ENCODE measurements at regions not wholly inside any gene's neighbourhood (a gene's known extent, or its start where the extent isn't known, plus 50 kb on each side); places are given as distances from the start of the nearest gene placed in this dataset.

DNA sequence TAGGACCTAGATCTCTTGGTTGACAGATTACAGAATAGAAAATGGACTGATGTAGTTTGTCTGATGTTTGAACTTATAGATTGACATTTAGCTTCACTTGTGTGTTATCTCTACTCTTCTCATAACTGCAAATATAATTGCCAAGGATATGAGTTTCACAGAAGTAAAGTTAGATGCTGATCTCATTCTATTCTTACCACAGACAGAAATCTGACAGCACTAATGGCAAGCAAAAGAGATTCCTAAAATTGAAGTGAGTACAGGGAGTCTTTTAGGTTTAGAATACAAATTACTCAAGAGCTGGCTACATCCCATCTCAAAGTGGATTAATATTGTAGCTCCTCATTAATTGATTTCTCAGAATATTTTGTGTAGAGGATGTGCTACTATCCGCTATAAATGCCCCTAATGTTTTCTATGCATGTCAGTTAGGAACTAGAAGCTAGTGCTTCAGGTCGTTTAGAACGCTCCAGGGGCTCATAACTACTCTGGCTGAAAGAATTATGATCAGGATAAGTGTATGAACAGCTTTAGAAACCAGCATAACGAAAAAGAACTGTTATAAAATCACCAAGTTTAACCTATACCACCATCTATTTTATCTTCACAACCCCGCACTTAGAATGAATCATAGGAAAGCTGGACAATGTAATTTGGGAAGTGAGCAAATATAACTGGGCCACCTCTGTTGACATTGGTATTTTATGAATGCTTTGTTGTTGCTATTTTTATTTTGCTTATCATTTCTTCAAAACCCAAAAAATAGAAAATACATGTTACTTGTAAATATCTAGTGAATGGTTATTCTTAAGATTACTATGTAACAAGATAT lies 378.8 kb upstream of the REG3G start:
- Histone ChIP-seq H3K4me1 (ENCODE audit: control insufficient read depth, insufficient read depth, low read length) (no peaks in the 10 kb centered on the region), H3K4me3 (ENCODE audit: low read depth, low read length) (no peak overlapping the region), H3K27ac (ENCODE audit: extremely low read depth, low read depth, low read length) (no peak overlapping the region), H3K9me3 (ENCODE audit: control insufficient read depth, insufficient read depth, low read depth, low read length) (no peaks in the 10 kb centered on the region), H3K36me3 (ENCODE audit: control insufficient read depth in 2 of 2, insufficient read depth in 1 of 2, low read length in 2 of 2) (no peaks in the 10 kb centered on the region)
- no peak for TF ChIP-seq GLIS1 (tag by site-specific recombination; IDR thresholded peaks at IDR 0.05)
- POLR2A ChIA-PET, result no interaction called here
- CTCF ChIA-PET, result no interaction called here

DNA sequence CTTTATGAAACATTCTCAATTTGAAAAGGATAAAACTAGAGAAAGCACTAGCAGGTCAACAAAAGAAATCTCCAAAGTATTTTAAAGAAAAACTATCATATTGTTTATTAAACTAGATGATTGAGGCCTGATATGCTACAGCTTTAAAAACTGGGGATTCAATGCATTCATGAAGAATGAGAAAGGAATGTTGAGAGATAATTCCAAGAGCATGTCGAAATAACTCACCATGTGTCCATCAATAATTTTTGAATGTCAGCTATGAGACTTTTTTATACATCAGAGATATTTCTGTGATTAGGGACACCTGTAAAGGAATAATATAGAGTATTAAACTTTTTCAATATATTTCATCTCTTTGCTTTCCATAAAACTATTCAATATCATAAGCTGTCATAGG lies 376.9 kb upstream of the REG3G start:
- CTCF ChIA-PET, result no interaction called here
- no peak overlapping the region for H3K27ac ChIP-seq (ENCODE audit: extremely low read depth, low read depth, low read length)
- TF ChIP-seq ZNF629 (tag by site-specific recombination; IDR thresholded peaks at IDR 0.05) (no peak), ZNF843 (tag by site-specific recombination; IDR thresholded peaks at IDR 0.05) (no peak), ZIC2 (tag by site-specific recombination; IDR thresholded peaks at IDR 0.05) (no peak), SETDB1 (IDR thresholded peaks at IDR 0.05; ENCODE audit: insufficient read length, low read length) (no peak), ZNF561 (tag by site-specific recombination; IDR thresholded peaks at IDR 0.05; ENCODE audit: borderline replicate concordance) (no peak), ZNF626 (tag by site-specific recombination; IDR thresholded peaks at IDR 0.05) (no peak), ZNF777 (tag by site-specific recombination; IDR thresholded peaks at IDR 0.05; ENCODE audit: borderline replicate concordance) (no peak), ZNF10 (tag by site-specific recombination; IDR thresholded peaks at IDR 0.05) (no peak), ZNF571 (tag by site-specific recombination; IDR thresholded peaks at IDR 0.05) (no peak), ZNF747 (tag by site-specific recombination; IDR thresholded peaks at IDR 0.05) (no peak)
- TF ChIP-seq, protein P1, sequence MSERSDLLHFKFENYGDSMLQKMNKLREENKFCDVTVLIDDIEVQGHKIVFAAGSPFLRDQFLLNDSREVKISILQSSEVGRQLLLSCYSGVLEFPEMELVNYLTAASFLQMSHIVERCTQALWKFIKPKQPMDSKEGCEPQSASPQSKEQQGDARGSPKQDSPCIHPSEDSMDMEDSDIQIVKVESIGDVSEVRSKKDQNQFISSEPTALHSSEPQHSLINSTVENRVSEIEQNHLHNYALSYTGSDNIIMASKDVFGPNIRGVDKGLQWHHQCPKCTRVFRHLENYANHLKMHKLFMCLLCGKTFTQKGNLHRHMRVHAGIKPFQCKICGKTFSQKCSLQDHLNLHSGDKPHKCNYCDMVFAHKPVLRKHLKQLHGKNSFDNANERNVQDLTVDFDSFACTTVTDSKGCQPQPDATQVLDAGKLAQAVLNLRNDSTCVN (tag by site-specific recombination; optimal IDR thresholded peaks at IDR 0.05), result no peak
- TF ChIP-seq, protein P2, sequence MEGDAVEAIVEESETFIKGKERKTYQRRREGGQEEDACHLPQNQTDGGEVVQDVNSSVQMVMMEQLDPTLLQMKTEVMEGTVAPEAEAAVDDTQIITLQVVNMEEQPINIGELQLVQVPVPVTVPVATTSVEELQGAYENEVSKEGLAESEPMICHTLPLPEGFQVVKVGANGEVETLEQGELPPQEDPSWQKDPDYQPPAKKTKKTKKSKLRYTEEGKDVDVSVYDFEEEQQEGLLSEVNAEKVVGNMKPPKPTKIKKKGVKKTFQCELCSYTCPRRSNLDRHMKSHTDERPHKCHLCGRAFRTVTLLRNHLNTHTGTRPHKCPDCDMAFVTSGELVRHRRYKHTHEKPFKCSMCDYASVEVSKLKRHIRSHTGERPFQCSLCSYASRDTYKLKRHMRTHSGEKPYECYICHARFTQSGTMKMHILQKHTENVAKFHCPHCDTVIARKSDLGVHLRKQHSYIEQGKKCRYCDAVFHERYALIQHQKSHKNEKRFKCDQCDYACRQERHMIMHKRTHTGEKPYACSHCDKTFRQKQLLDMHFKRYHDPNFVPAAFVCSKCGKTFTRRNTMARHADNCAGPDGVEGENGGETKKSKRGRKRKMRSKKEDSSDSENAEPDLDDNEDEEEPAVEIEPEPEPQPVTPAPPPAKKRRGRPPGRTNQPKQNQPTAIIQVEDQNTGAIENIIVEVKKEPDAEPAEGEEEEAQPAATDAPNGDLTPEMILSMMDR (tag by site-specific recombination; IDR thresholded peaks at IDR 0.05), result no peak
- TF ChIP-seq, protein P3, sequence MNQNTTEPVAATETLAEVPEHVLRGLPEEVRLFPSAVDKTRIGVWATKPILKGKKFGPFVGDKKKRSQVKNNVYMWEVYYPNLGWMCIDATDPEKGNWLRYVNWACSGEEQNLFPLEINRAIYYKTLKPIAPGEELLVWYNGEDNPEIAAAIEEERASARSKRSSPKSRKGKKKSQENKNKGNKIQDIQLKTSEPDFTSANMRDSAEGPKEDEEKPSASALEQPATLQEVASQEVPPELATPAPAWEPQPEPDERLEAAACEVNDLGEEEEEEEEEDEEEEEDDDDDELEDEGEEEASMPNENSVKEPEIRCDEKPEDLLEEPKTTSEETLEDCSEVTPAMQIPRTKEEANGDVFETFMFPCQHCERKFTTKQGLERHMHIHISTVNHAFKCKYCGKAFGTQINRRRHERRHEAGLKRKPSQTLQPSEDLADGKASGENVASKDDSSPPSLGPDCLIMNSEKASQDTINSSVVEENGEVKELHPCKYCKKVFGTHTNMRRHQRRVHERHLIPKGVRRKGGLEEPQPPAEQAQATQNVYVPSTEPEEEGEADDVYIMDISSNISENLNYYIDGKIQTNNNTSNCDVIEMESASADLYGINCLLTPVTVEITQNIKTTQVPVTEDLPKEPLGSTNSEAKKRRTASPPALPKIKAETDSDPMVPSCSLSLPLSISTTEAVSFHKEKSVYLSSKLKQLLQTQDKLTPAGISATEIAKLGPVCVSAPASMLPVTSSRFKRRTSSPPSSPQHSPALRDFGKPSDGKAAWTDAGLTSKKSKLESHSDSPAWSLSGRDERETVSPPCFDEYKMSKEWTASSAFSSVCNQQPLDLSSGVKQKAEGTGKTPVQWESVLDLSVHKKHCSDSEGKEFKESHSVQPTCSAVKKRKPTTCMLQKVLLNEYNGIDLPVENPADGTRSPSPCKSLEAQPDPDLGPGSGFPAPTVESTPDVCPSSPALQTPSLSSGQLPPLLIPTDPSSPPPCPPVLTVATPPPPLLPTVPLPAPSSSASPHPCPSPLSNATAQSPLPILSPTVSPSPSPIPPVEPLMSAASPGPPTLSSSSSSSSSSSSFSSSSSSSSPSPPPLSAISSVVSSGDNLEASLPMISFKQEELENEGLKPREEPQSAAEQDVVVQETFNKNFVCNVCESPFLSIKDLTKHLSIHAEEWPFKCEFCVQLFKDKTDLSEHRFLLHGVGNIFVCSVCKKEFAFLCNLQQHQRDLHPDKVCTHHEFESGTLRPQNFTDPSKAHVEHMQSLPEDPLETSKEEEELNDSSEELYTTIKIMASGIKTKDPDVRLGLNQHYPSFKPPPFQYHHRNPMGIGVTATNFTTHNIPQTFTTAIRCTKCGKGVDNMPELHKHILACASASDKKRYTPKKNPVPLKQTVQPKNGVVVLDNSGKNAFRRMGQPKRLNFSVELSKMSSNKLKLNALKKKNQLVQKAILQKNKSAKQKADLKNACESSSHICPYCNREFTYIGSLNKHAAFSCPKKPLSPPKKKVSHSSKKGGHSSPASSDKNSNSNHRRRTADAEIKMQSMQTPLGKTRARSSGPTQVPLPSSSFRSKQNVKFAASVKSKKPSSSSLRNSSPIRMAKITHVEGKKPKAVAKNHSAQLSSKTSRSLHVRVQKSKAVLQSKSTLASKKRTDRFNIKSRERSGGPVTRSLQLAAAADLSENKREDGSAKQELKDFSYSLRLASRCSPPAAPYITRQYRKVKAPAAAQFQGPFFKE (tag by site-specific recombination; IDR thresholded peaks at IDR 0.05; ENCODE audit: borderline replicate concordance), result no peak
- TF ChIP-seq, protein P4, sequence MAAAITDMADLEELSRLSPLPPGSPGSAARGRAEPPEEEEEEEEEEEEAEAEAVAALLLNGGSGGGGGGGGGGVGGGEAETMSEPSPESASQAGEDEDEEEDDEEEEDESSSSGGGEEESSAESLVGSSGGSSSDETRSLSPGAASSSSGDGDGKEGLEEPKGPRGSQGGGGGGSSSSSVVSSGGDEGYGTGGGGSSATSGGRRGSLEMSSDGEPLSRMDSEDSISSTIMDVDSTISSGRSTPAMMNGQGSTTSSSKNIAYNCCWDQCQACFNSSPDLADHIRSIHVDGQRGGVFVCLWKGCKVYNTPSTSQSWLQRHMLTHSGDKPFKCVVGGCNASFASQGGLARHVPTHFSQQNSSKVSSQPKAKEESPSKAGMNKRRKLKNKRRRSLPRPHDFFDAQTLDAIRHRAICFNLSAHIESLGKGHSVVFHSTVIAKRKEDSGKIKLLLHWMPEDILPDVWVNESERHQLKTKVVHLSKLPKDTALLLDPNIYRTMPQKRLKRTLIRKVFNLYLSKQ (tag by site-specific recombination; IDR thresholded peaks at IDR 0.05; ENCODE audit: borderline replicate concordance), result no peak
- H3K36me3 ChIP-seq (ENCODE audit: control insufficient read depth in 2 of 2, insufficient read depth in 1 of 2, low read length in 2 of 2), result no peaks in the 10 kb centered on the region
- H3K4me1 ChIP-seq (ENCODE audit: control insufficient read depth, insufficient read depth, low read length), result no peaks in the 10 kb centered on the region
- H3K4me3 ChIP-seq (ENCODE audit: low read depth, low read length), result no peak overlapping the region
- POLR2A ChIA-PET, result no interaction called here
- no peaks in the 10 kb centered on the region for H3K9me3 ChIP-seq (ENCODE audit: control insufficient read depth, insufficient read depth, low read depth, low read length)

Measured in HEK293 (cell line).